ENCODE measurements at regions not wholly inside any gene's neighbourhood (a gene's known extent, or its start where the extent isn't known, plus 50 kb on each side); places are given as distances from the start of the nearest gene placed in this dataset.

- Mint-ChIP-seq H3K27me3 (peaks cover 8% of the 10 kb centered on the region), H3K4me1 (ENCODE audit: low read depth) (no peaks in the 10 kb centered on the region), H3K4me3 (no peak overlapping the region), H3K9me3 (no peaks in the 10 kb centered on the region), H3K27ac (no peak overlapping the region), H3K36me3 (ENCODE audit: low read depth) (no peaks in the 10 kb centered on the region)
- peaks cover 0 to 16% of the 10 kb centered on the region in 2 experiments for H3K9me3 ChIP-seq (ENCODE audit: control insufficient read depth in 1 of 2, insufficient read depth in 1 of 2, low read length in 2 of 2)
- H3K36me3 ChIP-seq (ENCODE audit: insufficient read depth, low read length): no peaks in the 10 kb centered on the region
- POLR2A ChIA-PET: no interaction called here
- no peak overlapping the region for H3K4me3 ChIP-seq (ENCODE audit: low read length)
- TF ChIP-seq, protein P1, sequence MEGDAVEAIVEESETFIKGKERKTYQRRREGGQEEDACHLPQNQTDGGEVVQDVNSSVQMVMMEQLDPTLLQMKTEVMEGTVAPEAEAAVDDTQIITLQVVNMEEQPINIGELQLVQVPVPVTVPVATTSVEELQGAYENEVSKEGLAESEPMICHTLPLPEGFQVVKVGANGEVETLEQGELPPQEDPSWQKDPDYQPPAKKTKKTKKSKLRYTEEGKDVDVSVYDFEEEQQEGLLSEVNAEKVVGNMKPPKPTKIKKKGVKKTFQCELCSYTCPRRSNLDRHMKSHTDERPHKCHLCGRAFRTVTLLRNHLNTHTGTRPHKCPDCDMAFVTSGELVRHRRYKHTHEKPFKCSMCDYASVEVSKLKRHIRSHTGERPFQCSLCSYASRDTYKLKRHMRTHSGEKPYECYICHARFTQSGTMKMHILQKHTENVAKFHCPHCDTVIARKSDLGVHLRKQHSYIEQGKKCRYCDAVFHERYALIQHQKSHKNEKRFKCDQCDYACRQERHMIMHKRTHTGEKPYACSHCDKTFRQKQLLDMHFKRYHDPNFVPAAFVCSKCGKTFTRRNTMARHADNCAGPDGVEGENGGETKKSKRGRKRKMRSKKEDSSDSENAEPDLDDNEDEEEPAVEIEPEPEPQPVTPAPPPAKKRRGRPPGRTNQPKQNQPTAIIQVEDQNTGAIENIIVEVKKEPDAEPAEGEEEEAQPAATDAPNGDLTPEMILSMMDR (IDR thresholded peaks at IDR 0.05): no peak
- H3K4me1 ChIP-seq (ENCODE audit: insufficient read depth, low read length): no peaks in the 10 kb centered on the region
- H3K27ac ChIP-seq (ENCODE audit: low read depth in 1 of 2, low read length in 2 of 2): no peak overlapping the region
- ATAC-seq (ENCODE audit: poor library complexity) (no peak), DNase-seq (no peak)
- peaks cover 0 to 3% of the 10 kb centered on the region in 2 experiments for H3K27me3 ChIP-seq (ENCODE audit: control insufficient read depth in 1 of 2, insufficient read depth in 2 of 2, low read length in 2 of 2)
- intact Hi-C loops (cut with DNase I, micrococcal nuclease): no loop called here
- CTCF ChIA-PET: no interaction called here
Measured at GRCh38 chr11:133715602-133716001, 129.7 kb downstream of the SPATA19 start.

DNA sequence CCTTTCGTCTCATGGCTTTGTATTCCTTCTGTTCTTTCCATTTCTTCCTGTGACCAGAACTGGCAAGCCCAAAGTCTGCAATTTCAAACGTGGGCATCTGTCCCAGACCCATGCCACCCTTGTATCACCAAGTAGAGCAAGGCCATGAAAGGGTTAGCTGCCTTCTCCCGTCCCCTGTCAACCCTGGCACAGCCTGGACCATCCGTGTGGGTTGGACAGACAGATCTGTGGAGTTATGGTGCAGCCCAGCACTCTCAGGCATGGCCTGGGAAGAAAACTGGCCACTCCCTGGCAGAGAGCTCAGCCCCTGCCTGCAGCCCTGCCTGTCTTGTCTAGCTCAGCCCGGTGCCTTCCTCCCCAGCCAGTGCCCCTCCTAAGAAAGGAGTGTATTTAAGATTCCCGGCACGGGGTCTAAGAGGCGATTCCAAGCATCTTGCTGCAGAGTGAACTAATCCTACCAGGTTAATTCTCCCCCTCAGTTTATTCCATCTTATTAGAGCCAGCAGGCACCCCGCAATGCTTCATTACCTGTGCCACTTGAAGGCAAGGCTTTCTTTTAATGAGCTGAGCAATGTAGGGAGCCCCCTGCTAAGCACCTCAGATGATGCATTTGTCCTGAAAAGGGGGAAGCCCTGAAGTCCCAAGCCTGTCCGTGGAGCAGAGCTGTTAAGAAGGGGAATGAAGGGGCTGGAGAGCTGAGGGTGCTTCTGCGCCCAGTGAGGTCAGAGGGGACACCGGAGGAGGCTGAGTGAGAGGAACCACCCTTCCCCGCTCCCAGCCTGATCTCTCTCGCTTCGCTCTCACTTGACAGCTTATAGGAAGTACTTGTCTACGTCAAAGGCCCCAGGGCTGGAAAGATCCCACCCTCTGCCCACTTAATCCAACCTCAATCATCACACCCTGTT is 130.6 kb downstream of the SPATA19 start:
- peaks cover 0 to 3% of the 10 kb centered on the region in 2 experiments for H3K27me3 ChIP-seq (ENCODE audit: control insufficient read depth in 1 of 2, insufficient read depth in 2 of 2, low read length in 2 of 2)
- intact Hi-C loops (cut with DNase I, micrococcal nuclease): no loop called here
- H3K36me3 Mint-ChIP-seq (ENCODE audit: low read depth): no peaks in the 10 kb centered on the region
- no peaks in the 10 kb centered on the region for H3K4me1 Mint-ChIP-seq (ENCODE audit: low read depth)
- H3K27ac Mint-ChIP-seq: no peak overlapping the region
- H3K27me3 Mint-ChIP-seq: peaks cover 8% of the 10 kb centered on the region
- peaks cover 0 to 13% of the 10 kb centered on the region in 2 experiments for H3K9me3 ChIP-seq (ENCODE audit: control insufficient read depth in 1 of 2, insufficient read depth in 1 of 2, low read length in 2 of 2)
- H3K27ac ChIP-seq (ENCODE audit: low read depth in 1 of 2, low read length in 2 of 2): no peak overlapping the region
- H3K36me3 ChIP-seq (ENCODE audit: insufficient read depth, low read length): no peaks in the 10 kb centered on the region
- H3K4me1 ChIP-seq (ENCODE audit: insufficient read depth, low read length): no peaks in the 10 kb centered on the region
- ChIA-PET POLR2A (no interaction called here), CTCF (no interaction called here)
- TF ChIP-seq, protein P1 (IDR thresholded peaks at IDR 0.05): no peak
- no peak overlapping the region for H3K4me3 ChIP-seq (ENCODE audit: low read length)
- no peak overlapping the region for H3K4me3 Mint-ChIP-seq
- ATAC-seq (ENCODE audit: poor library complexity): no peak
- no peak for DNase-seq
- H3K9me3 Mint-ChIP-seq: no peaks in the 10 kb centered on the region

DNA sequence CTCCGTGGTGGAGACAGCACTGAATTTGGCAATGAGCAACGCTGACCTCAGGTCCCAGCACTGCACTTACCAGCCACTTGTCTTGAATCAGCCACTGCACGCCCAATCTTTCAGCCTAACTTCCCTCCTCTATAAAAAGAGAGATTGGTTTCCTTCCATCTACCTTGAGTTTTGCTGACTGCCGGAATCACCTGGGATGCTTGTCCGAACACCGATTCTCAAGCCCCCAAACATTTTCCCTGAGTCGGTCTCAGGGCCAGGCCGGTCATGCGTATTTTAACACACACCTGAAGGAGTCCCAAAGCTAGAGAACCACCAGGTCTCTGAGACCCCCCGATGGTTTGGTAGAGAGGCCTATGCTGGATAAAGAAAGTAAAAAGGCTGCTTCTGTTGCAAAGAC is 131.5 kb downstream of the SPATA19 start:
- intact Hi-C loops (cut with DNase I, micrococcal nuclease): no loop called here

More for the DNA sequence above, 131.5 kb downstream of the SPATA19 start:
- H3K27ac Mint-ChIP-seq: no peak overlapping the region
- no peaks in the 10 kb centered on the region for H3K4me1 Mint-ChIP-seq (ENCODE audit: low read depth)
- peaks cover 8% of the 10 kb centered on the region for H3K27me3 Mint-ChIP-seq
- H3K27me3 ChIP-seq (ENCODE audit: control insufficient read depth in 1 of 2, insufficient read depth in 2 of 2, low read length in 2 of 2): peaks cover 0 to 3% of the 10 kb centered on the region in 2 experiments
- H3K9me3 ChIP-seq (ENCODE audit: control insufficient read depth in 1 of 2, insufficient read depth in 1 of 2, low read length in 2 of 2): peaks cover 0 to 13% of the 10 kb centered on the region in 2 experiments
- H3K4me3 Mint-ChIP-seq: no peak overlapping the region
- no peaks in the 10 kb centered on the region for H3K4me1 ChIP-seq (ENCODE audit: insufficient read depth, low read length)
- H3K4me3 ChIP-seq (ENCODE audit: low read length): no peak overlapping the region
- H3K36me3 ChIP-seq (ENCODE audit: insufficient read depth, low read length): no peaks in the 10 kb centered on the region
- no peaks in the 10 kb centered on the region for H3K9me3 Mint-ChIP-seq
- ATAC-seq (ENCODE audit: poor library complexity) (no peak), DNase-seq (no peak)
- TF ChIP-seq, protein P1 (IDR thresholded peaks at IDR 0.05): no peak
- H3K36me3 Mint-ChIP-seq (ENCODE audit: low read depth): no peaks in the 10 kb centered on the region
- CTCF ChIA-PET: no interaction called here
- H3K27ac ChIP-seq (ENCODE audit: low read depth in 1 of 2, low read length in 2 of 2): no peak overlapping the region
- POLR2A ChIA-PET: no interaction called here
